ENCODE measurements at regions not wholly inside any gene's neighbourhood (a gene's known extent, or its start where the extent isn't known, plus 50 kb on each side); places are given as distances from the start of the nearest gene placed in this dataset.

DNA sequence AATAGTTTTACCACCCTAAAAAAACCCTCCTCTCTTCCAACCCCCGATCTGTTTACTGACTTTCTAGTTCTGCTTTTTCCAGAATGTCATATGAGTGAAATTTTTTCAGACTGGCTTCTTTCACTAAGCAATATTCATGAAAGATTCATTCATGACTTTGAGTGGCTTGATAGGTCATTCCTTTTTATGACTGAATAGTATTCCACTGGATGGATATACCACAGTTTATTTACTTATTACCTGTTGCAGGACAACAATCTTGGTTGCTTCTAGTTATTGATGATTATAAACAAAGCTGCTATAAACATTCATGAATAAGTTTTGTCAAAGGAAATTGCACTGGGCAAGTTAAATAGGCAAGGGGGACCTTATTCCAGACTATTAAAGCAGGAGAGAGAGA is 264.2 kb downstream of the UTP18 start:
- no peak for TF ChIP-seq POLR2A (IDR thresholded peaks at IDR 0.05)
- TF ChIP-seq, protein P1, sequence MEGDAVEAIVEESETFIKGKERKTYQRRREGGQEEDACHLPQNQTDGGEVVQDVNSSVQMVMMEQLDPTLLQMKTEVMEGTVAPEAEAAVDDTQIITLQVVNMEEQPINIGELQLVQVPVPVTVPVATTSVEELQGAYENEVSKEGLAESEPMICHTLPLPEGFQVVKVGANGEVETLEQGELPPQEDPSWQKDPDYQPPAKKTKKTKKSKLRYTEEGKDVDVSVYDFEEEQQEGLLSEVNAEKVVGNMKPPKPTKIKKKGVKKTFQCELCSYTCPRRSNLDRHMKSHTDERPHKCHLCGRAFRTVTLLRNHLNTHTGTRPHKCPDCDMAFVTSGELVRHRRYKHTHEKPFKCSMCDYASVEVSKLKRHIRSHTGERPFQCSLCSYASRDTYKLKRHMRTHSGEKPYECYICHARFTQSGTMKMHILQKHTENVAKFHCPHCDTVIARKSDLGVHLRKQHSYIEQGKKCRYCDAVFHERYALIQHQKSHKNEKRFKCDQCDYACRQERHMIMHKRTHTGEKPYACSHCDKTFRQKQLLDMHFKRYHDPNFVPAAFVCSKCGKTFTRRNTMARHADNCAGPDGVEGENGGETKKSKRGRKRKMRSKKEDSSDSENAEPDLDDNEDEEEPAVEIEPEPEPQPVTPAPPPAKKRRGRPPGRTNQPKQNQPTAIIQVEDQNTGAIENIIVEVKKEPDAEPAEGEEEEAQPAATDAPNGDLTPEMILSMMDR (IDR thresholded peaks at IDR 0.05 in 4 of 5, conservative IDR thresholded peaks at IDR 0.05 in 1 of 5), result no peak
